Stimulated activated CD8-positive, alpha-beta memory T cell treated with anti-CD3 and anti-CD28 coated beads, Interleukin-7, amount 100 ng/mL, for 1 hour (primary cell): ENCODE measurements at regions not wholly inside any gene's neighbourhood (a gene's known extent, or its start where the extent isn't known, plus 50 kb on each side); places are given as distances from the start of the nearest gene placed in this dataset.

ENCODE experiments used
- DNase-seq, 2 donors: peaks; one replicate each; pipeline ENCODE4 v3.0.0-alpha.2; 2020; ENCODE audit warnings: low read depth in 2 of 2

GRCh38 chrY:15501181-15501580 lies 976.9 kb downstream of the NLGN4Y start:
- DNase-seq, result no peak

- DNase-seq, result no peak
Measured at GRCh38 chrY:15510288-15510687, 986.0 kb downstream of the NLGN4Y start.

DNA sequence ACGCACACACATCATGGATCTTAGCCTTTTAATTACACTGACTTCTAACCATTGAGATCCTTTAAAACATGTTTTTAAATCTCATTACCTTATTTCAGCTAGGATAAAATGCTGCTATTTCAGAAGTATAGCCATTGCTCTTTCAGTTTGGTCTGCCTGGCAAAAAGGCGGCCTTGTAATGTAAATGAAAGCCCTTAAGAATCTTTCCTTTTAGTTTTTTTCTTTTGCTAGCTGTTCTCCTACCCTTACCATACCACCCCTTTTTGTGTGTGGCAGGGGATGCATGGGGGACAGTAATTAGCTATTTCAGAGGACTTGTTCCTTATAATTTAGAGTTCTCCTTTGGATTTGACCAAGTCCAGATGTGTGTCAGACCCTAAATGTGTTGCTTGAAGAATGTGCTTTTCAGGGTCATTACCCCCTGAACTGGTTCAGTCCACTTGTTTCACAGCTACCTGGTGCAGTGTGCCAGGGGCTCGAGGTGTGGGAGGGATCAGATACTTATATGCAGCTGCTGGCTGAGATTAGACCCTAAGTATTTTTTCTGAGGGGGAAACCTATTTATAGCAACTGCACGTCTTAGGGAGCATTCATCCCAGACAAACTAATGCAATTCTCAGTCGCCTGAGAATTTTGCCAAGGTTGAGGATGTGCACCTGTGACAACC lies 986.8 kb downstream of the NLGN4Y start:
- no peak for DNase-seq

- DNase-seq, result no peak
Measured at GRCh38 chrY:15535131-15535530, 1010.8 kb downstream of the NLGN4Y start.

GRCh38 chrY:15535784-15536511 lies 1011.6 kb downstream of the NLGN4Y start:
- no peak for DNase-seq

- no peak for DNase-seq
Measured at GRCh38 chrY:15540516-15540915, 1016.2 kb downstream of the NLGN4Y start.

- DNase-seq, result no peak
Measured at GRCh38 chrY:15546177-15546754, 1021.9 kb downstream of the NLGN4Y start.

DNA sequence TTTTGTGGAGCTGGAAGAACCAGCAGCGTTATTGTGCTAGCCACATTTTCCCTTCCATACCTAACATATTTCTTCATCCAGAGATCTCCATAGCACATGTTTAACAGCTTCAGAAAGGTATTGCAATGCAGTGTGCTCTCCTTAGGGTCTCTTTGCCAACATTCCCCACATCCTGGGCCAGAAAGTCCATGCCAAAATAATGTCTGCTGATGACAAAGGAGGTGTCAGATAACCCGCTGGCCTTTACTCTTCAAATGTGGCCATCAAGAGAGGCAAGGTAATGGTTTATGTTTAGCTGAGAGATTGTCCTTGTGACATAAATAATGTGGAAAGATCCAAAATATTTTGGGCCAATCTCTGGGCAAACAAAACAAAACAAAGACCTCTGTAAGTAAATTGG lies 1027.7 kb downstream of the NLGN4Y start:
- no peak for DNase-seq

DNA sequence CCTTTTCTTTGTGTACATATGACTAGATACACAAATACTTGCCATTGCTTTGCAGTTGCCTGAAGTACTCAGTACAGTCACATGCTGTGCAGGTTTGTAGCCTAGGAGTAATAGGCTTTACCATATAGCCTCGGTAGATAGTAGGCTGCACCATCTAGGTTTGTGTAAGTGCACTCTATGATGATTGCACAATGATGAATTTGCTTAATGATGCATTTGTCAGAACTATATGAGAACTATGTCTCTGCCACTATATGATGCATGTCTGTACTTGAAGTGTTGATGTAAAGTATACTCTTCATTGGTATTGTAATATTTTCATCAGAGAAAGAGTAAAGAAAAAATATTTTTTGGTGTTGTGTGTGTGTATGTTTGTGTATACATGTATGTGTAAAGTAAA lies 1030.7 kb downstream of the NLGN4Y start:
- DNase-seq, result no peak

DNA sequence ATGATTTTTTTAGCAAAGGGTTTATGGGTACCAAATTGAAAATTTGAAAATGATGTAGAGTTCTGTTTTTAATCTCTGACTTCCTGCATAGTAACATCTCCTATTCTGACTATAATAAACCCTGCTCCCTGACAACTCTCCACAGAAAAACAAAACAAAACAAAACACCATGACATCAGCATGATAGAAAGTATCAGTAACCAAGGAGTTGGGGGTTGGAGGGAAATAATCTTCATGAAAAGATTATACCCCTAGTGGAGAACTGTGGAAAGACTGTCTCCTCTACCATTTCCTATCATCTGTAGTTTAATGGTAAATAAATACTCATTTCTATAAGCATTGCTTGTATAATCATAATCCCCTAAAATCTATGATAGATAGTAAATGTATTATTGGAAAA lies 1034.8 kb downstream of the NLGN4Y start:
- DNase-seq, result no peak

- no peak for DNase-seq
Measured at GRCh38 chrY:15560840-15561239, 1036.5 kb downstream of the NLGN4Y start.

- DNase-seq, result no peak
Measured at GRCh38 chrY:15561501-15562289, 1037.4 kb downstream of the NLGN4Y start.

DNA sequence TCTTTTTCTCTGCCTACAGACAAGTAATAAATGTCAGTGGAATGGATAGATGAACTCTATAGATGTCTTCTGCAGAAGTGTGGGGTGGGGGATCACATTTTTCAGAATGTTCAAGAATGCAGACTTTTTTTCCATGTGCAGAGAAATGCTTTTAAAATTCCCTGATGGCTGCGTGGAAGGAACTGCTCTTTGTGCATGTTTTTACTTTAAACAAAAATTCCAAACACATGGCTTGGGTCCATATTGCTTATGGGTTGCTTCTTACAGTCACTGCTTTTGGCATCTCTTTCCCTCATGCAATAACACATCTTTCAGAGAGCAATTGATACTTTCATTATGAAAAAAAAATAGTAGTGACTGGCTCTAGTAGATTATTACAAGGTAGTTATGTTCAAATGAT lies 1053.6 kb downstream of the NLGN4Y start:
- no peak for DNase-seq

DNA sequence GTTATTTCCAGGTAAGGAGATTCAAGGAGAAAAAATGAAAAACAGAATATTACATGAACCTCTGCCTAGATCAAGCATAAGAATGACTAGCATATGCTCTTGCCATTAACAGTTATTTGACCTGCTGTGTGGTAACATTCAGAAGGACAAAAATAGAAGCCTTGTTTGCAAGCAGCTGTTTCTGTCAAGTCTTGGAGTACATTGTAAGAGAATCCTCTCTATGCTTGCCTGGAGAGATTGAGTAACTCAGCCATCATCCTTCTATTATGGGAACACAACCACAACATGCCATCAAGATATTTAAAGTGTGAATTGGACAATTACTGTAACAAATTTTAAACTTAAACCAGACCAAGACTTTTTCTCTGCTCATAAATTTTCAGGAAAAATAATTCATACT lies 1054.4 kb downstream of the NLGN4Y start:
- no peak for DNase-seq

GRCh38 chrY:15579245-15579644 lies 1054.9 kb downstream of the NLGN4Y start:
- DNase-seq, result no peak

GRCh38 chrY:15583111-15583510 lies 1058.8 kb downstream of the NLGN4Y start:
- no peak for DNase-seq

DNA sequence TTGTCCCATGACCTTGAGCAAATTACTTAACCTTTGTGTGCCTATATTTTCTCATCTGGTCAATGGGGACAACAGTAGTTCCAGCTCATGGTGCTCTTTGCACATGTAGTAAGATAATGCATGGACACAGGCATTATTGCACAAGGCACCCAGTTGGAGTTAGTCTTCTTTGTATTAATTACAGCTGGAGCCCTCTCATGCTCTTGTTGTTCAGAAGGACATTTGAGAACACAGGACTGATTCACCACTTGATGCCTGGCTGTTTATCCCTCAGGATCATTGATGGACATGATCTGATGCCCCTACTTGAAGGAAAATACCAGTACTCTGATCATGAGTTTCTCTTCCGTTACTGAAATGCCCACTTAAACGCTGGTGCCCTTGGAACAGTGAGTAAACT lies 1068.6 kb downstream of the NLGN4Y start:
- DNase-seq, result no peak

GRCh38 chrY:15593476-15594160 lies 1069.3 kb downstream of the NLGN4Y start:
- no peak for DNase-seq

DNA sequence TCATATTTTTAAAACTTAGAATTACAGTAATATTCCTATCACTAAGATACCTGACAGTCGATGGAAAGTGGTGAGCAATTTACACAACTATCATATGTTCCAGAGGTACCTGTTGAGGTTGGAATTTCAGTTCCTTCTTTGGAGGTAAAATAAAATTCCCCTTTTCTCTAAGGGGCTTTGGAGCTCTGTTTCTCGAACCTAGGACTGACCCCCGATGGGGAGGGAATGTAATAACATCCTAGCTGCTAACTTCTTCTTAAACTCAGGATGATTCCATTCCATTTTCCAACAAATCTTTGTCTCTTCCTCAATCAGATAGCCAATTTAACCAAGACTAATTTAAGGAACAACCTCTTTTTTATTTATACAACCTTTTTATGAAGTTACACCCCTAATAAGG lies 1069.8 kb downstream of the NLGN4Y start:
- no peak for DNase-seq

DNA sequence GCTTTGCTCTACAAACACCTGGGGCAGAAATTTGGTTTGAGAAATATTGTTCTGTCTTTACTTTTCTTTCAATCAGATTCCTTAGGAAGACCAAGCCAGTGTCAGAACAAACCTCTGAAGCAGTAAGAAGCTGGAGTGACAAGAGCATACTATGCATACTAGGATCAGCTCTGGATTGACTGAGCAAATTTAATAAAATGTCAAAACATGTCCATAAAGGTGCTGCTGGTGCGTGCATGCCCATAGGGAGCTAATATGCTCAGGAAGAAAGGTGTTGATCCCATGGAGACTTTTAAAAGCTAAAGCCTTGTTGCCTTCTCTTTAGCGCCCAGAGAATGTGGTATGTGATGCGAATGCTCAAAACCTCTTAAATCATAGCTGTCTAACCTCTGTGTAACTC lies 1076.2 kb downstream of the NLGN4Y start:
- DNase-seq, result no peak

- no peak for DNase-seq
Measured at GRCh38 chrY:15624370-15624769, 1100.0 kb downstream of the NLGN4Y start.

GRCh38 chrY:15624928-15625327 lies 1100.6 kb downstream of the NLGN4Y start:
- DNase-seq, result no peak
